GM10266 (cell line): ENCODE measurements at regions not wholly inside any gene's neighbourhood (a gene's known extent, or its start where the extent isn't known, plus 50 kb on each side); places are given as distances from the start of the nearest gene placed in this dataset.

Experiments used
- DNase-seq: peaks from one replicate; pipeline ENCODE4 v3.0.0; 2012; ENCODE audit errors: extremely low spot score
- TF ChIP-seq, protein P1 (sequence below): IDR thresholded peaks from 2 replicates; pipeline ENCODE4 v1.5.1; 2012; ENCODE audit warnings: mild to moderate bottlenecking, low read depth; ENCODE audit not compliant: control insufficient read depth, insufficient read depth; ENCODE audit errors: missing control alignments

DNA sequence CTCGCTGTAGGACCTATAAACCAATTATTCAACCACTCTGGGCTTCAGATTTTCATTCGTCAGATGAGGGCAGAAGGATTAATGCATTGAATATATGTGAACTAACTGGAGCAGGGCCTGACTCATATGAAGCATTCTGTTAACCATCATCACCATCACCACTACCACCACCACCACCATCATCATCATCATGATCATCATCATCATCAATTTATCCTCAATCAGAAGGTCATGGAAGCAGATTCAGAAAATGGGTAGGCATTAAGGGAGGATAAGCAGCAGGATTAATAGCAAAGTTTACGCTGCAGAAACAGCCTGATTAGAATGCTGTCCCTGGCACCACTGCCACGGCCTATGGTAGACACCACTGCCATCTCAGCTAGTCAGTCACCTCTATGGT is 407.5 kb upstream of the THBS1 start:
- TF ChIP-seq, protein P1, sequence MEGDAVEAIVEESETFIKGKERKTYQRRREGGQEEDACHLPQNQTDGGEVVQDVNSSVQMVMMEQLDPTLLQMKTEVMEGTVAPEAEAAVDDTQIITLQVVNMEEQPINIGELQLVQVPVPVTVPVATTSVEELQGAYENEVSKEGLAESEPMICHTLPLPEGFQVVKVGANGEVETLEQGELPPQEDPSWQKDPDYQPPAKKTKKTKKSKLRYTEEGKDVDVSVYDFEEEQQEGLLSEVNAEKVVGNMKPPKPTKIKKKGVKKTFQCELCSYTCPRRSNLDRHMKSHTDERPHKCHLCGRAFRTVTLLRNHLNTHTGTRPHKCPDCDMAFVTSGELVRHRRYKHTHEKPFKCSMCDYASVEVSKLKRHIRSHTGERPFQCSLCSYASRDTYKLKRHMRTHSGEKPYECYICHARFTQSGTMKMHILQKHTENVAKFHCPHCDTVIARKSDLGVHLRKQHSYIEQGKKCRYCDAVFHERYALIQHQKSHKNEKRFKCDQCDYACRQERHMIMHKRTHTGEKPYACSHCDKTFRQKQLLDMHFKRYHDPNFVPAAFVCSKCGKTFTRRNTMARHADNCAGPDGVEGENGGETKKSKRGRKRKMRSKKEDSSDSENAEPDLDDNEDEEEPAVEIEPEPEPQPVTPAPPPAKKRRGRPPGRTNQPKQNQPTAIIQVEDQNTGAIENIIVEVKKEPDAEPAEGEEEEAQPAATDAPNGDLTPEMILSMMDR = no peak
- no peak for DNase-seq

DNA sequence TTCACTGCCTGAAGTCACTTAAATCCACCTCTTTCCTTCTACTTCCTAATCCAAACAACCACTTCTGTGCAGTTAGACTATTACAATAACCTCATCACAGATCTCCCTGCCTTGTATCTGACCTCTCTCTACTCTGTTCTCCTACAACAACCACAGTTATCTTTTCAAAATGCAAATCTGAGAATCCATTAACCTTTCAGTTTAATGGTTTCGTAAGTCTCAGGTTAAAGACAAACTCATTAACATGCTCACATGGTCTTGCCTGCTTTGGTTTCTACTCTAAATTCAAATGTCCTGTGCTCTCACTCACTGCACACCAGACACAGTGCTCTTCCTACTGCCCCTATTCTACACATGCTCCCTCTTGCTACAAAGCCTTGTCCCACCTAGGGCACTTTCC is 406.5 kb upstream of the THBS1 start:
- DNase-seq = no peak
- TF ChIP-seq, protein P1 = no peak

DNA sequence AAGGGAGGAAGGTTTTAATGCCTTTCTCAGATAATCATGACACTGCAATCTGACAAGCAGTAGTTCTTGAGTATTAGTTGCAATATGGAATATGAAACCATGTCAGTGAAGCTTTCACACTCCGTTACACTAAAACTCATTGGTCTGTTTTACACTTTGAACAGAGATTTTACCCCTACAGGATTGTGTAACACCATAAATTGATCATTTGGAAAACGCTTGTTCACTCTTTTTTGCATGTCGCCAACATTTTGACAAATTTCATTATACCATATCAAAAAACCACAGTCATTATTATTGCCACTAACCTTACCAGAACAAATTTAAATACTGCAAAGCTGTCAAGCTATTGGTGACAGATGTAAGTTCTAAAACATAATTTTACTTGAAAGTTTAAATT is 404.8 kb upstream of the THBS1 start:
- TF ChIP-seq, protein P1 = no peak

DNA sequence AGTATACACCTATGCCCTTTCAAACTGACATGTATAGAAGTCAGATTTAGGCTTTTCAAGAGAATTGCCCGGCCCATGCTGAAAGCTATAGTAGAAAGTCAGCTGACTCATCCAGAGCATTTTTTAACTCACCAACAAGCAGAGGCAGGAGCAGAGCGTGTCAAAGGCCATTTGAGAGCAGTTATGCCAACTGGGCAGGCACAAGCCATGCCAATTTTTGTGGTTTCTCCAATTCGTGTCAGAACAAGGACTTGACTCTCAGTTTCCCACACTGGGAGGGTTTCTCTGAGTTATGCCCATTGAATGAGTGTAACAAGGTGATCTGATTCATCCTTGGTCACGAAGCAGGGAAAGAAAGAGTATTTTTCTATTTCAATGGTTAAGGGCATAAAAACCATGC is 403.3 kb upstream of the THBS1 start:
- TF ChIP-seq, protein P1 = no peak
- no peak for DNase-seq

More for the DNA sequence above, 404.8 kb upstream of the THBS1 start:
- no peak for DNase-seq

DNA sequence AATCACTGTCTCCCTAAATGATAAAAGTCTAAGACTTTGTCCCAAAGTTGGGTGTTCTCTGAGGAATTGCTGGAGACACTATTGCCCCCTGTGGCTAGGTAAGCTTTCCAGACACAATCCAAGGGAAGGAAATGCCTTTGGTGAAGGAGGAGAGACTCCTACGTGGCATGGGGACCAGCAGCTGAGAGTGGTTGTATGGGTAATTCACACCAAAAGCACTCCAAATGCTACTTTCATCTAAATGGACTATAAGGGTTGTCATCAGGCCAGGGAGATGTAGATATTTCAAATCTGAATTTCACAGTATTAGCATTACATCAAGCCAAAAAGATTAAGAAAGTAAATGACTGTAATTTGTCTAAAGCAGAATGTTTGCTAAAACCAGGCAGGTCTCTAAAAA is 400.8 kb upstream of the THBS1 start:
- no peak for DNase-seq

DNA sequence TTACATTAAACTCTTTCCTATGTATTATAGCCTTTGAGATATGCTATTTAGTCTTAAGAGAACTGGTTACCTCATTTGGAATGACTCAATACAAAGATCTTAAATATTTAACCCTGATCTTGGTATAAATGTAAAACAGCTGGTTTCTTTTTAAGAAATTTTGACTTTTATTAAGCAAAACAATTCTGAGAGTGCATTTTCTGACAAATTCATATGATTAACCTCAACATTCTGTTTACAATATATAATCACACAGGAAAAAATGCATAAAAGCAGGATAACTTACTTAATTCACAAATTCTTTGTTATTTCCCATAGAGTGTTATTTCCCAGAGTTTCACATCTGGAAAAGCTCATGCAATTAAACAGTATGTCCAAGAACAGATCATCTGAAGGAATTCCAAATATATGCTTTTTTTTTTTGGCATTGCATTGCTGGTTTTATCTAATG is 400.4 kb upstream of the THBS1 start:
- DNase-seq = no peak
- TF ChIP-seq, protein P1 = no peak

More for the DNA sequence above, 400.8 kb upstream of the THBS1 start:
- TF ChIP-seq, protein P1 = no peak

DNA sequence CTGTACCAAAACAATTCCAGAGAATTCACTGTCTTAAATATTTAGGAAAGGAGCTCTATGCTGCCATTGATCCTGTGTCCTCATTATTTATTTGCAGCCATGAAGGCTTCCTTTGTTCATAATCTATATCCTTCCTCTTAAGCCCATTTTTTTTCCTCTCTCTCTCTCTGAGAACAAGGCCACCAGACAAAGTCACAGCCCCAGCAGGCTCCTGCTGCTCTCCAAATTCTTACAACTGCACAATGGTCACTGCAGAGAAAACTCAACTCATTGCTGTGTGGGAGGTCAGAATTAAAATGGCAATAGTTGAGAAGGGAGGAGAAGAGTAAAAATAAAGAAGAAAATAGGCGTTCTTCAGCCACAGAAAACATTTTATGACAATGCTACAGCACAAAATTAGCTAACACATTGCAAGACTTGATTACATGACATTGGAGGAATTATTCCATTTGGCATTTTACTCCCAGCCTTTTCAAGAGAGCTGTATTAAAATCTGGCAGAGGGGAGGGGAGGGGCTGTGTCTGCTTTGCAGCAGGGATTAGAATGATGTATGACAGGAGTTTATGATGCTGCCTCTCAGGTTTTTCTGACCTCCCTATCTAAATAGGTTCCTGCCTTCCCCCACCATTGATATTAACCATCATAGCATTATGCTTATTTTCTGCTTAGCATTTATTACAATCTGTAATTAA is 399.7 kb upstream of the THBS1 start:
- TF ChIP-seq, protein P1 = no peak
- no peak for DNase-seq
